Karpas-422 (cell line): ENCODE measurements at regions not wholly inside any gene's neighbourhood (a gene's known extent, or its start where the extent isn't known, plus 50 kb on each side); places are given as distances from the start of the nearest gene placed in this dataset.

Experiments
- DNase-seq: peaks from one replicate; pipeline ENCODE4 v3.0.0-alpha.2; 2015
- H2AFZ ChIP-seq: fragments of 200-600 bp; sonication (generic); 2 replicates; pipeline ENCODE4 v1.6.1; 2014; ENCODE audit warnings: antibody characterized with exemption, low read length, mixed read lengths
- H3K27ac ChIP-seq: fragments of 200-600 bp; sonication (generic); 2 replicates; pipeline ENCODE4 v1.5.1; 2014; ENCODE audit warnings: mild to moderate bottlenecking, low read length, moderate library complexity
- H3K27me3 ChIP-seq: fragments of 200-600 bp; sonication (generic); 2 replicates; pipeline ENCODE4 v1.6.1; 2014; ENCODE audit warnings: low read length, mixed read lengths
- H3K36me3 ChIP-seq: fragments of 200-600 bp; sonication (generic); 2 replicates; pipeline ENCODE4 v1.6.1; 2014; ENCODE audit warnings: low read length, mixed read lengths; ENCODE audit not compliant: insufficient read depth
- H3K4me1 ChIP-seq: fragments of 200-600 bp; sonication (generic); 2 replicates; pipeline ENCODE4 v1.6.1; 2014; ENCODE audit warnings: mild to moderate bottlenecking, low read length, mixed read lengths
- H3K4me2 ChIP-seq: fragments of 200-600 bp; sonication (generic); 2 replicates; pipeline ENCODE4 v1.6.1; 2014; ENCODE audit warnings: low read length, low read depth, mild to moderate bottlenecking; ENCODE audit not compliant: poor library complexity, severe bottlenecking
- H3K4me3 ChIP-seq: fragments of 200-600 bp; sonication (generic); 2 replicates; pipeline ENCODE4 v1.5.1; 2014; ENCODE audit warnings: mild to moderate bottlenecking, antibody characterized with exemption, low read length, mixed read lengths
- H3K79me2 ChIP-seq: fragments of 200-600 bp; sonication (generic); 2 replicates; pipeline ENCODE4 v1.6.1; 2014; ENCODE audit warnings: mild to moderate bottlenecking, low read length, mixed read lengths
- H3K9ac ChIP-seq: fragments of 200-600 bp; sonication (generic); 2 replicates; pipeline ENCODE4 v1.6.0; 2014; ENCODE audit warnings: low read length
- H3K9me2 ChIP-seq: fragments of 200-600 bp; sonication (generic), shearing (Covaris generic); replicated peaks from 2 replicates; pipeline ENCODE4 v1.6.0; 2014; ENCODE audit warnings: mild to moderate bottlenecking, low read length, moderate library complexity; ENCODE audit not compliant: insufficient read depth
- H3K9me3 ChIP-seq: fragments of 300-700, 200-600 bp; sonication (generic); 2 replicates; pipeline ENCODE4 v1.6.1; 2014; ENCODE audit warnings: low read length, mixed read lengths
- H4K20me1 ChIP-seq: fragments of 200-600 bp; sonication (generic); 2 replicates; pipeline ENCODE4 v1.6.1; 2014; ENCODE audit warnings: mild to moderate bottlenecking, antibody characterized with exemption, low read length, low read depth; ENCODE audit not compliant: insufficient read depth

DNA sequence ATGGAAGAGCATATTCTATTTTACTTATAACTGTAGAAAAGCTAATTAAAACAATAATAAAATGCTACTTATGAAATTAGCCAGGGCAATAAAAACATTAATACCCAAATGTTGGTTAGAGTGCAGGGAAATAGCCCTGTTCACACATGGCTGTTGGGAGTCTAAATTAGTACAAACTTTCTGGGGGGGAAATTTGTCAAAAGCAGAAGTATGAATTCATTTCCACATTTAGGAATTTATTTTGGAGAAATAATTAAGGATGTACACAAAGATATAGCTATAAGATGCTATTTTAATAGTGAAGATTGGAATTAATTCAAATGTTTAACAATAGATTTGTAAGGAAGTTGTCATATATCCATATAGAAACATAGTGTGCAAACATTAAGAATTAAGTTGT, 190.5 kb downstream of the SEC61B start:
- Histone ChIP-seq H3K9me2 (no peaks in the 10 kb centered on the region), H3K9me3 (no peaks in the 10 kb centered on the region), H4K20me1 (no peaks in the 10 kb centered on the region), H3K4me1 (no peaks in the 10 kb centered on the region), H3K36me3 (no peaks in the 10 kb centered on the region), H3K4me3 (no peak overlapping the region), H3K79me2 (no peaks in the 10 kb centered on the region), H2AFZ (no peak overlapping the region), H3K27ac (no peak overlapping the region), H3K9ac (no peak overlapping the region), H3K27me3 (no peaks in the 10 kb centered on the region), H3K4me2 (no peak overlapping the region)
- no peak for DNase-seq

DNA sequence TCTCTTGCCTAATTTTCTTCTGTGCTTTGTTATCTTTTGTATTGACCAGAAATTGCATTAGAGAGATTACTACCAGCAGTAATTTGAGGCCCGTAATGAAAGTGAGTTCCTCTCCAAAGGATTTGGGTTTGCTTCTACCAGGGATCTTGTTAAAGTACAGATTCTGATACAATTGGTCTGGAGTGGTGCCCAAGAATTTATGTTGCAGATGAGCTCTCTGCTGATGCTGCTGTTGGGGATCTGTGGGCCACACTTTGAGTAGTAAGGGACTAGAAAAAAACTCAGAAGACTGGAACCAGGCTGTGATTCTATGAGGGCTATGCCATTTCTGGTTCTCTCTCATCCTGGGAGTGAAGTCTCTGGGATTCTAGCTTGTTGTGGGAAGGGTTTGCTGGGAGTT, 192.2 kb downstream of the SEC61B start:
- Histone ChIP-seq H3K79me2 (no peaks in the 10 kb centered on the region), H3K9me3 (no peaks in the 10 kb centered on the region), H3K27me3 (no peaks in the 10 kb centered on the region), H2AFZ (no peak overlapping the region), H3K27ac (no peak overlapping the region), H3K9me2 (no peaks in the 10 kb centered on the region), H3K4me1 (no peaks in the 10 kb centered on the region), H3K36me3 (no peaks in the 10 kb centered on the region), H3K9ac (no peak overlapping the region), H3K4me3 (no peak overlapping the region), H3K4me2 (no peak overlapping the region), H4K20me1 (no peaks in the 10 kb centered on the region)
- no peak for DNase-seq

DNA sequence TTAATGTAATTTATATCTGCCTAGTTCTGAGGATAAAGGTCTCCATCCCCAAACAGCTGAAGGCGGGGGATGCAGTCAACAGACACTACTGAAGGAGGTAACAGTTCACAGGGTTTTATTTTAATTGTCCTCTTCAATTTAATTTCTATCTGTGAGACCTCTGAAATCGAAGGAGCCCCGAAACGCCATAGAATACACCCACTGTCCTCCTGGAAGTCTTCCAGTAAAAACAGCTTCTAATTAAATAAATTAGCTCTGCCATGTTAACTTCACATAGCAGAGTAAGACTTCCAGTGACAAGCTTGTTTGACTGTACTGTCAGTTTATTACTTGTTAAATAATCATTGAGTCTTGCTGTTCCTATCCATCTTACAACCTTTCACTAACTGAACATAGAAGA, 193.5 kb downstream of the SEC61B start:
- no peak for DNase-seq
- H3K9me2 ChIP-seq: no peaks in the 10 kb centered on the region
- no peak overlapping the region for H2AFZ ChIP-seq
- no peaks in the 10 kb centered on the region for H3K79me2 ChIP-seq
- no peaks in the 10 kb centered on the region for H4K20me1 ChIP-seq
- no peaks in the 10 kb centered on the region for H3K36me3 ChIP-seq
- no peaks in the 10 kb centered on the region for H3K4me1 ChIP-seq
- no peak overlapping the region for H3K4me3 ChIP-seq
- no peak overlapping the region for H3K4me2 ChIP-seq
- H3K9ac ChIP-seq: no peak overlapping the region
- no peak overlapping the region for H3K27ac ChIP-seq
- H3K27me3 ChIP-seq: no peaks in the 10 kb centered on the region
- no peaks in the 10 kb centered on the region for H3K9me3 ChIP-seq

DNA sequence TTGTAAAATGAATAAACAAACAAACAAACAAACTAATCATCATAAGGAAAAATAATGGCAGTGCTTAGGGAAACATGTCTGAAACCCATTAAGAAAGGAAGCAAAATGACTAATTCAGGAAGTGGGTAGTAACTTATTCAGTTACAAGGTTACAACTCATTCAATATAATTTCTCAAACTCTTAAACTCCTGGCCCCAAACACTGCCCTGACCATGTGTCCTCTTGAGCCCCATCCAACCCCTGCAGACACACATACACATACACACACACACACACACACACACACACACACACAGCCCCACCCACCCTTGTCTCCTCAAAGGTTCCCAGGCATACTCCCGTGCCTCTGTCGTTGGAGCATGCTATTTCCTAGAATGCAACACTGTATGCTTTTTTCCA, 193.9 kb downstream of the SEC61B start:
- H3K9me3 ChIP-seq: no peaks in the 10 kb centered on the region
- H3K9ac ChIP-seq: no peak overlapping the region
- H3K4me2 ChIP-seq: no peak overlapping the region
- no peak for DNase-seq
- no peaks in the 10 kb centered on the region for H3K27me3 ChIP-seq
- H3K4me1 ChIP-seq: no peaks in the 10 kb centered on the region
- no peaks in the 10 kb centered on the region for H3K36me3 ChIP-seq
- H4K20me1 ChIP-seq: no peaks in the 10 kb centered on the region
- no peaks in the 10 kb centered on the region for H3K79me2 ChIP-seq
- no peak overlapping the region for H3K4me3 ChIP-seq
- H3K9me2 ChIP-seq: no peaks in the 10 kb centered on the region
- no peak overlapping the region for H3K27ac ChIP-seq
- no peak overlapping the region for H2AFZ ChIP-seq

DNA sequence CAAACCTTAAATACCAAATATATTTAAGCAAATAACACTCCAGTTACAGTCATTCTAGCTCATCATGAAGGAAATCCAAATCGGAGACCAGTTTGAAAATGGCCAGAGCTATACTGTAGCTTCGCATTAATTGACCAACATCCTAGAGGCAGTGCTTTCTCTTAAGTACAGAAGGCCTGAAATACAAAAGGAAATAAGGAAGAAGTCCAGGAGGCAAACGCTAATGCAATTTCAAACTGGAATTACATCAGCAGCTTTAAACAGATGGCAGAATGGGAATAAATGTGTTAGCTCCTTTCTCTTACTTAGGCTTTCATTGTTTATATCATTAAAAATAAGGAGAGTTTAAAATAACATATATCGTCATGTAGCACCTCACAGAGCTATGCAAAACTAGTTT, 197.0 kb downstream of the SEC61B start:
- no peaks in the 10 kb centered on the region for H3K79me2 ChIP-seq
- no peak overlapping the region for H2AFZ ChIP-seq
- no peak overlapping the region for H3K4me2 ChIP-seq
- H3K9ac ChIP-seq: no peak overlapping the region
- H3K4me3 ChIP-seq: no peak overlapping the region
- H3K4me1 ChIP-seq: no peaks in the 10 kb centered on the region
- H3K9me2 ChIP-seq: no peaks in the 10 kb centered on the region
- no peaks in the 10 kb centered on the region for H4K20me1 ChIP-seq
- no peaks in the 10 kb centered on the region for H3K27me3 ChIP-seq
- H3K9me3 ChIP-seq: no peaks in the 10 kb centered on the region
- no peaks in the 10 kb centered on the region for H3K36me3 ChIP-seq
- H3K27ac ChIP-seq: no peak overlapping the region
- DNase-seq: no peak

DNA sequence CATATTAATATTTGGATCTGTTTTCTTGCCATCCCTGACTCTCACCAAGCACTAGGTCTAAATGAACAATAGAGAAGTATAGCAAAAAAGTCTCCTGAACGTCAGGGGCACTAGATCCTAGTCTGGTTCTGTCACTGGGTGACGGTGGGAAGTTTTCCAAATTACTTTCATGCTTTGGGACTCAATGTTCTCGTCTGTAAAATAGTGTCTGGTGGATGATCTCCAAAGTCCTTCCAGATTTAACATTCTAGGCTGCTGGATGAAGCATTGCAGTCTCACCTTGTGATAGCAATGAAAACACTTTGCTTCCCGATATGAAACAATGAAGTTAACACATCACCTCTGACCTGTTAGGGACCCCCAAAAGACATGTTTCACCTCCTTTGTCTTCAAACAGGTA, 199.3 kb downstream of the SEC61B start:
- no peak overlapping the region for H3K9ac ChIP-seq
- no peak for DNase-seq
- no peak overlapping the region for H2AFZ ChIP-seq
- no peak overlapping the region for H3K4me2 ChIP-seq
- H4K20me1 ChIP-seq: no peaks in the 10 kb centered on the region
- no peak overlapping the region for H3K4me3 ChIP-seq
- H3K27ac ChIP-seq: no peak overlapping the region
- no peaks in the 10 kb centered on the region for H3K9me3 ChIP-seq
- no peaks in the 10 kb centered on the region for H3K9me2 ChIP-seq
- H3K4me1 ChIP-seq: no peaks in the 10 kb centered on the region
- no peaks in the 10 kb centered on the region for H3K79me2 ChIP-seq
- no peaks in the 10 kb centered on the region for H3K27me3 ChIP-seq
- H3K36me3 ChIP-seq: no peaks in the 10 kb centered on the region

DNA sequence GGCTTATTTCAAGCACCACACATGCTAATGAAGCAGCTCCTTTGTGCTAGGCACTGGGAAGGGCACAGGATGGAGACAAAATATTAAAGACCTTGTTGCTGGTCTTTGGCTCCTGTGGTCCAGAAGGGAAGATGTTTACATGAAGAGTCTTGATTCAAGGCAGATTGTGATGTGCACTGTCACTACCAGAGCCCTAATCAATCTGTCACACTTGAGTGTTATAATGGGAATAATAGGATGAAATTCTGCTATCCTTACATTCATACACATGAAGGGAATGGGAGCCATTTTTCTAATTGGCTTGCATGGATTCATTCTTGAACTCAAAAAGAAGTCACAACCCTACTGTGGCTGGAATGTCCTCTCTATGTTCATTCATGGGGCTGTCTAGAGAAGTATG, 203.0 kb downstream of the SEC61B start:
- H3K4me2 ChIP-seq: no peak overlapping the region
- DNase-seq: no peak
- H3K36me3 ChIP-seq: no peaks in the 10 kb centered on the region
- no peaks in the 10 kb centered on the region for H4K20me1 ChIP-seq
- no peaks in the 10 kb centered on the region for H3K9me3 ChIP-seq
- no peaks in the 10 kb centered on the region for H3K79me2 ChIP-seq
- no peaks in the 10 kb centered on the region for H3K9me2 ChIP-seq
- no peaks in the 10 kb centered on the region for H3K4me1 ChIP-seq
- H2AFZ ChIP-seq: no peak overlapping the region
- H3K27ac ChIP-seq: no peak overlapping the region
- H3K9ac ChIP-seq: no peak overlapping the region
- H3K4me3 ChIP-seq: no peak overlapping the region
- H3K27me3 ChIP-seq: no peaks in the 10 kb centered on the region

DNA sequence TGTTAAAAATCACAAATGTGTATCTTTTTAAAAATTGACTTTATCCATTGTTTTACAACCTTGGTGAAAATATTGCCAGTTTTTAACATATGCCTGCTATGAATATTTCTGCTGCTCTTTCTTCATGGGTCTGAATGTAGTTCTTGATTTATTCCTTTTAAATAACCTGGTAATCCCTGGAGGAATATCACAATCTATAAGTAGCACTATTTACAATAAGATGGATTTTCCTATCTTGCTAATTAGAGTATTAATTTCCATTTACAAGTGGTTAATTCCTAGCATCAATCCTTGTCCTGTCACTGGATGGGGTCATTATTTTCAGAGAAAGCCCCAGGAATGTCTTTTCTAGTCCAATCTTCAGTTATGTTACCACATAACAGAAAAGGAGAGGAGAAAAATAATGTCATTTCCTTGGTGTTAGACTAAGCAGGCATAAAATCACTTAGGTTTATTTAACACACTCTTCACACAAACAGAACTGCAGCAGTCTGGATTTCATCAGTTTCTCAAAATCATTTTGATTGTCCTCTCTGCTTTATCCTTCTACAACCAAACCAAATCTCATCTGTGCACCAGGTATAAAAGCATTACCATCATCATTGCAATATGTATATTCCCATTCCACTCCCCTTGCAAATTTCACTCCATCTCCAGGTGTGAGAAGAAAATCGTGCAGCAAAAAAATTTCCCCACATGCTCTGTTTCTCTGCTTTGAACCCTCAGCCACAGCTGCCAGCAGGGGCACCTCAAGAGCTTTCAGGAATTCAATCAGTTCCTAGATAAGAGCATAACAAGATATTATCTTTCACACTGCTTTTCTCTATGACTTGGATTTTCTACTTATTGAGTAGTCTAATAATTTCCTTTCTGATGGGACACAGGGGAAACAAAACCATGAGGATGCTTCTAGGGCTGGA, 204.1 kb downstream of the SEC61B start:
- H3K4me1 ChIP-seq: no peaks in the 10 kb centered on the region
- no peaks in the 10 kb centered on the region for H3K9me3 ChIP-seq
- H3K9ac ChIP-seq: no peak overlapping the region
- no peaks in the 10 kb centered on the region for H3K27me3 ChIP-seq
- no peak overlapping the region for H3K27ac ChIP-seq
- no peaks in the 10 kb centered on the region for H3K9me2 ChIP-seq
- H3K4me3 ChIP-seq: no peak overlapping the region
- H3K36me3 ChIP-seq: no peaks in the 10 kb centered on the region
- H3K4me2 ChIP-seq: no peak overlapping the region
- no peaks in the 10 kb centered on the region for H4K20me1 ChIP-seq
- no peak overlapping the region for H2AFZ ChIP-seq
- no peaks in the 10 kb centered on the region for H3K79me2 ChIP-seq
- DNase-seq: no peak
